ENCODE measurements at regions not wholly inside any gene's neighbourhood (a gene's known extent, or its start where the extent isn't known, plus 50 kb on each side); places are given as distances from the start of the nearest gene placed in this dataset.

- TF ChIP-seq CTCF (optimal IDR thresholded peaks at IDR 0.05 in 1 of 3, IDR thresholded peaks at IDR 0.05 in 1 of 3, conservative IDR thresholded peaks at IDR 0.05 in 1 of 3; ENCODE audit: extremely low read depth in 1 of 3, insufficient read depth in 2 of 3, low read length in 3 of 3) (no peak), EZH2 (IDR thresholded peaks at IDR 0.05; ENCODE audit: low read length) (no peak)
Observed at GRCh38 chr5:157961176-157961575, 102.2 kb upstream of the CLINT1 start.

Data from keratinocyte (primary cell).